ENCODE measurements at regions not wholly inside any gene's neighbourhood (a gene's known extent, or its start where the extent isn't known, plus 50 kb on each side); places are given as distances from the start of the nearest gene placed in this dataset.

DNA sequence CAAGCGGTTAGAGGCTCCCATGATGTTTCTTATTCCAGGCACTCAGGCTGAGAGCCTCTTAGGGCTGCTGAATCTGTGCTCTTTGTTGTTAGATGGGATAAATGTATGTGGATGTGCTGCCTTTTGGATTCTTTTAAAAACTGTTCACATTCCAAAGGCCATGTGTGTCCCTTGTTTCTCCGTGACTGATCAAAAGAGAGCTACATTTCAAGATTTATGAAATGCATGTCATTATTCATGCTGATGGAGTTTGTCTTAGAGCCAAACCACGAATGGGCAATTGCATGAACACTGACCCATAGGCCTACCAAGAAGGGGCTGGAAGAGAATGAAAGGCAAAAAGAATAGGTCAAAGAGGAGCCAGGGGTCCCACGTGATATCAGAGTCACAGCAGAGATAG lies 104.9 kb upstream of the TSHZ2 start:
- POLR2A ChIA-PET (ENCODE audit: low non-redundant PET): no interaction called here
- no peaks in the 10 kb centered on the region for H3K27me3 ChIP-seq (replicated peaks; ENCODE audit: insufficient read depth, low read depth, low read length, poor library complexity)
- no peaks in the 10 kb centered on the region for H3K9me3 ChIP-seq (ENCODE audit: low read depth, low read length, poor library complexity, severe bottlenecking)
- CTCF ChIA-PET: no interaction called here
- H3K27ac ChIP-seq (ENCODE audit: low read depth, low read length, poor library complexity, severe bottlenecking): no peak overlapping the region
- H3K4me1 ChIP-seq (ENCODE audit: insufficient read depth, low read length, poor library complexity, severe bottlenecking): no peaks in the 10 kb centered on the region
- BruUV-seq (replicated peaks): no TSS peak
- no peak for DNase-seq (ENCODE audit: low spot score)
- TF ChIP-seq CTCF (conservative IDR thresholded peaks at IDR 0.05; ENCODE audit: low read depth, low read length): no peak
- TF ChIP-seq EZH2 (IDR thresholded peaks at IDR 0.05; ENCODE audit: borderline replicate concordance, low read depth, low read length, poor library complexity, severe bottlenecking): no peak
- H3K36me3 ChIP-seq (ENCODE audit: insufficient read depth, low read length, poor library complexity, severe bottlenecking): no peaks in the 10 kb centered on the region
- intact Hi-C loops (cut with micrococcal nuclease; ENCODE audit: unreplicated experiment): no loop called here
- H3K4me3 ChIP-seq (ENCODE audit: low read depth, low read length, poor library complexity, severe bottlenecking): no peak overlapping the region

DNA sequence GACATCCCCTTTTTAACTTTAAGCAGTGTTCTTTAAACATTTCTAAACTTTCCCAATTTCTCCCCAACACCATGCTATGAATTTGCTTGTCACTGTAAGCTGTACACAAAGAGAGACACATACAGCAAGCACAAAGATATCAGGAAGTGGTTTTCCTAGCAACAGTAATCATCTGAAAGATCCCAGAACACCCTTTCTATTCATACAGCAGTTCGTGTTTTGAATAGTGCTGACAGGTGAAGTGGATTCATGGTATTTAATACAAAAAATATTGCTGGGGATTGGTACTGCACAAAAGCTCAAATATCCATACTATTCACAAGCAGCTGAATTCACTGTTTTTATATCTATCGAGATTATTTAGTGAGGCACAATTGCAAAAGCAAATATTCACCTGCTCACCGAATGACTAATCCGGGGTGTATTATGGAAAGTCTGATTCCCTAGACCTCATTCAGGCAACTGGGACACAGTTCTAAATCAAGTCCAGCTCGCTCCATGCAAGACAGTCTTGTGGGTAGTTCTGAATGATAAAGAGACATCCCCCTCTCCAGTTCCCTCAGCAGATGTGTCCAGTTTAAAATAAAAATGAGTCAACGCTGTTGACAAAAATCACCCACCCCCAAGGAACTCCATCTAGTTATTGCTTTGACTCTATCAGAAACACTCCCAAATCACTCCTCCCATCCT lies 107.1 kb upstream of the TSHZ2 start:
- Histone ChIP-seq H3K4me1 (ENCODE audit: insufficient read depth, low read length, poor library complexity, severe bottlenecking) (no peaks in the 10 kb centered on the region), H3K27ac (ENCODE audit: low read depth, low read length, poor library complexity, severe bottlenecking) (no peak overlapping the region), H3K9me3 (ENCODE audit: low read depth, low read length, poor library complexity, severe bottlenecking) (no peaks in the 10 kb centered on the region), H3K4me3 (ENCODE audit: low read depth, low read length, poor library complexity, severe bottlenecking) (no peak overlapping the region), H3K36me3 (ENCODE audit: insufficient read depth, low read length, poor library complexity, severe bottlenecking) (no peaks in the 10 kb centered on the region), H3K27me3 (replicated peaks; ENCODE audit: insufficient read depth, low read depth, low read length, poor library complexity) (no peaks in the 10 kb centered on the region)
- POLR2A ChIA-PET (ENCODE audit: low non-redundant PET): no interaction called here
- BruUV-seq (replicated peaks): no TSS peak
- no peak for TF ChIP-seq CTCF (conservative IDR thresholded peaks at IDR 0.05; ENCODE audit: low read depth, low read length)
- TF ChIP-seq EZH2 (IDR thresholded peaks at IDR 0.05; ENCODE audit: borderline replicate concordance, low read depth, low read length, poor library complexity, severe bottlenecking): no peak
- intact Hi-C loops (cut with micrococcal nuclease; ENCODE audit: unreplicated experiment): no loop called here
- no peak for DNase-seq (ENCODE audit: low spot score)
- CTCF ChIA-PET: no interaction called here

- no peak for DNase-seq (ENCODE audit: low spot score)
- no peaks in the 10 kb centered on the region for H3K27me3 ChIP-seq (replicated peaks; ENCODE audit: insufficient read depth, low read depth, low read length, poor library complexity)
- H3K4me3 ChIP-seq (ENCODE audit: low read depth, low read length, poor library complexity, severe bottlenecking): no peak overlapping the region
- CTCF ChIA-PET: no interaction called here
- intact Hi-C loops (cut with micrococcal nuclease; ENCODE audit: unreplicated experiment): no loop called here
- POLR2A ChIA-PET (ENCODE audit: low non-redundant PET): interaction anchor here (0.6 kb wide), 1 partner anchor 15 kb away, joined by 3 read pairs; no protein-coding TSS in a partner anchor
- no peaks in the 10 kb centered on the region for H3K9me3 ChIP-seq (ENCODE audit: low read depth, low read length, poor library complexity, severe bottlenecking)
- no peaks in the 10 kb centered on the region for H3K36me3 ChIP-seq (ENCODE audit: insufficient read depth, low read length, poor library complexity, severe bottlenecking)
- no peaks in the 10 kb centered on the region for H3K4me1 ChIP-seq (ENCODE audit: insufficient read depth, low read length, poor library complexity, severe bottlenecking)
- TF ChIP-seq EZH2 (IDR thresholded peaks at IDR 0.05; ENCODE audit: borderline replicate concordance, low read depth, low read length, poor library complexity, severe bottlenecking) (no peak), CTCF (conservative IDR thresholded peaks at IDR 0.05; ENCODE audit: low read depth, low read length) (no peak)
- no TSS peak for BruUV-seq (replicated peaks)
- H3K27ac ChIP-seq (ENCODE audit: low read depth, low read length, poor library complexity, severe bottlenecking): no peak overlapping the region
These were observed 112.8 kb upstream of the TSHZ2 start for GRCh38 chr20:52859156-52859876.
